Colonic mucosa (tissue), 4 donors: ENCODE measurements at regions not wholly inside any gene's neighbourhood (a gene's known extent, or its start where the extent isn't known, plus 50 kb on each side); places are given as distances from the start of the nearest gene placed in this dataset.

Experiments
- DNase-seq: peaks from one replicate; pipeline ENCODE4 v3.0.0-alpha.2; 2020
- H3K27ac ChIP-seq: fragments of 200-600 bp; one replicate; pipeline ENCODE4 v1.8.0; 2021
- H3K27me3 ChIP-seq: fragments of 200-600 bp; one replicate; pipeline ENCODE4 v1.8.0; 2021
- H3K36me3 ChIP-seq: fragments of 200-600 bp; one replicate; pipeline ENCODE4 v1.8.0; 2021
- H3K4me1 ChIP-seq: fragments of 200-600 bp; one replicate; pipeline ENCODE4 v1.8.0; 2021; ENCODE audit warnings: mild to moderate bottlenecking
- H3K4me3 ChIP-seq: fragments of 200-600 bp; one replicate; pipeline ENCODE4 v1.8.0; 2021
- H3K9ac ChIP-seq, 2 donors: one replicate each; pipeline ENCODE4 v1.7.0; 2013; ENCODE audit warnings: control low read depth in 2 of 2, low read depth in 2 of 2, low read length in 2 of 2
- H3K9me3 ChIP-seq: fragments of 200-600 bp; one replicate; pipeline ENCODE4 v1.8.0; 2021
- intact Hi-C: fragments of 100-400 bp; cut with DNase I; formaldehyde crosslinking; loops from one replicate; pipeline ENCODE4 v1.14.1; 2022
- TF ChIP-seq, protein P1 (sequence below): fragments of 200-600 bp; IDR thresholded peaks from one replicate; pipeline ENCODE4 v1.8.0; 2022; ENCODE audit warnings: antibody characterized with exemption, mild to moderate bottlenecking
- donor health status: healthy.
- donor health status: DM: no; HTN: no; CAD: no.
- donor health status: DM: no; HTN: no; CAD: no.

DNA sequence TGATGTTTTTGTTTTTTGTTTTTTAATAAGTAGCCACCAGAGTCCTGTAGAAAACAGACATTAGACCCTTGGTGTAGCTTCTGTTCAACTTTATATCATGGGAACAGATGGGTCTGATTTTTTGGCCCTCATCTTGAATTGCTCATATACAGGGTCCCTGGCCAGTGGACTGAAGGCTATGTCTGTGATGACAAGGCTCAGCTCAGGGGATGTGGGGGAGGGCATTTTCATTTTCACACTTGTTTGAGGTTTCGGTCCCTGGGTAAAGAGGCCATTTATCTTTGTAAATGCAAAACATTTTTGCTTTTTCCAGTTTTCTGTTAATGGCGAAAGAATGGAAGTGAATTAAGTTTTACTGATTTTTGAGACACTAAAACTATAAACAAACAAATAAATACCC is 257.6 kb upstream of the PHYHIPL start:
- TF ChIP-seq, protein P1, sequence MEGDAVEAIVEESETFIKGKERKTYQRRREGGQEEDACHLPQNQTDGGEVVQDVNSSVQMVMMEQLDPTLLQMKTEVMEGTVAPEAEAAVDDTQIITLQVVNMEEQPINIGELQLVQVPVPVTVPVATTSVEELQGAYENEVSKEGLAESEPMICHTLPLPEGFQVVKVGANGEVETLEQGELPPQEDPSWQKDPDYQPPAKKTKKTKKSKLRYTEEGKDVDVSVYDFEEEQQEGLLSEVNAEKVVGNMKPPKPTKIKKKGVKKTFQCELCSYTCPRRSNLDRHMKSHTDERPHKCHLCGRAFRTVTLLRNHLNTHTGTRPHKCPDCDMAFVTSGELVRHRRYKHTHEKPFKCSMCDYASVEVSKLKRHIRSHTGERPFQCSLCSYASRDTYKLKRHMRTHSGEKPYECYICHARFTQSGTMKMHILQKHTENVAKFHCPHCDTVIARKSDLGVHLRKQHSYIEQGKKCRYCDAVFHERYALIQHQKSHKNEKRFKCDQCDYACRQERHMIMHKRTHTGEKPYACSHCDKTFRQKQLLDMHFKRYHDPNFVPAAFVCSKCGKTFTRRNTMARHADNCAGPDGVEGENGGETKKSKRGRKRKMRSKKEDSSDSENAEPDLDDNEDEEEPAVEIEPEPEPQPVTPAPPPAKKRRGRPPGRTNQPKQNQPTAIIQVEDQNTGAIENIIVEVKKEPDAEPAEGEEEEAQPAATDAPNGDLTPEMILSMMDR: no peak
- no peak overlapping the region for H3K27ac ChIP-seq
- intact Hi-C loops: no loop called here

DNA sequence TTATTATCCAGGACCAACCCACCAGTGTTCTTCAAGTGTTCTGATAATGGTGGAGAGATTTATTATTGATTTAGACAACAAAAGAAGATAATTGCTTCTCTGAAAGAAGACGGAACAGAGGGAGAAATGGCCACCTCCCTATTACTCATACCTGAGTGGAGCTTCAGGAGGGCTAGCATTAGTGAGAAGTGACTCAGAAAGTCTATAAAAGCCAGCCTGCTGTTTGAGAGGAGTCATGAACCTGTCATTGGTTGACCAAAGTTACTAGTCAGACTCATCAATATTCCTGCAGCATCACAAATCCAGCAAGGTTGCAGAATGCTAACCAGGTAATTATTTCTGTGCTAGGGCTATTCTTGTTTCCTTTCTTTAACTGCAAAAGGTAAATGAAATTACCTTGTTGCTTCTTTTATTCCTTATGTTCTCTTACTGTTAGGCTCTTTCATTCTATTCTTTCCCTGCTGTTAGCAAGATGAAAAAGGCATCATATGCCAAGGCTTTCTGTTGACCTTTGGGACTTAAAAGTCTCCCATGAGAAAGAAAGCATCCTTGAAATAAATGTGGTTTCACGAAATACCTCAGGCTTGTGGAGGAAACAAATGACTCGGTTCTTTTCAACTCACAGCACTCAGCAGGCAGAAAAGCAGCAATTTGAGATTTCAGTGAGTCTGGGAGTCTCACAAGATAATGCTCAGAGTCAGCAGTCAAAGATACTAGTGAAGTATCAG is 256.4 kb upstream of the PHYHIPL start:
- H3K4me3 ChIP-seq: no peak overlapping the region

More for the DNA sequence above, 257.6 kb upstream of the PHYHIPL start:
- no peak overlapping the region for H3K4me3 ChIP-seq
- no peak overlapping the region for H3K9ac ChIP-seq
- no peaks in the 10 kb centered on the region for H3K4me1 ChIP-seq
- H3K36me3 ChIP-seq: no peaks in the 10 kb centered on the region
- no peak for DNase-seq
- H3K27me3 ChIP-seq: no peaks in the 10 kb centered on the region
- H3K9me3 ChIP-seq: no peaks in the 10 kb centered on the region

DNA sequence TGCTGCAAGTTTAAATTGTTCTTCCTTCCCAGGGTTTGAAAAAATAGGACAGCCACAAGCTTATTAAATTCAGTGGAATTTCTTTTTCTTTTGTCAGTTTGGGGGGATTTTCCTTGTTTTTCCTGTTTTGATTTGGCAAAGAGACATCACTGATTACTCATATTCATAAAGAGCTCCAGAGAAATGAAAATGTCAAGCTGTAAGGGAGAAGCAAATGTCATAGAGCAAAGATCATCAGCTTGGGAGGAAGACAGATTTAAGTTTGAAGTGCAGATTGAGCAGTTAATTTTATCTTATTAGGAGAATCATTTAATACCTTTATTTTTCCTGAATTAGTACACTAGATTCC is 255.8 kb upstream of the PHYHIPL start:
- no peaks in the 10 kb centered on the region for H3K27me3 ChIP-seq
- H3K4me1 ChIP-seq: no peaks in the 10 kb centered on the region
- H3K4me3 ChIP-seq: no peak overlapping the region
- H3K36me3 ChIP-seq: no peaks in the 10 kb centered on the region
- TF ChIP-seq, protein P1: no peak
- H3K27ac ChIP-seq: no peak overlapping the region
- DNase-seq: no peak
- intact Hi-C loops: no loop called here
- no peak overlapping the region for H3K9ac ChIP-seq
- H3K9me3 ChIP-seq: no peaks in the 10 kb centered on the region

More for the DNA sequence above, 256.4 kb upstream of the PHYHIPL start:
- DNase-seq: no peak
- no peaks in the 10 kb centered on the region for H3K27me3 ChIP-seq
- TF ChIP-seq, protein P1: no peak
- no peaks in the 10 kb centered on the region for H3K9me3 ChIP-seq
- no peak overlapping the region for H3K9ac ChIP-seq
- intact Hi-C loops: no loop called here
- no peak overlapping the region for H3K27ac ChIP-seq
- no peaks in the 10 kb centered on the region for H3K4me1 ChIP-seq
- no peaks in the 10 kb centered on the region for H3K36me3 ChIP-seq

DNA sequence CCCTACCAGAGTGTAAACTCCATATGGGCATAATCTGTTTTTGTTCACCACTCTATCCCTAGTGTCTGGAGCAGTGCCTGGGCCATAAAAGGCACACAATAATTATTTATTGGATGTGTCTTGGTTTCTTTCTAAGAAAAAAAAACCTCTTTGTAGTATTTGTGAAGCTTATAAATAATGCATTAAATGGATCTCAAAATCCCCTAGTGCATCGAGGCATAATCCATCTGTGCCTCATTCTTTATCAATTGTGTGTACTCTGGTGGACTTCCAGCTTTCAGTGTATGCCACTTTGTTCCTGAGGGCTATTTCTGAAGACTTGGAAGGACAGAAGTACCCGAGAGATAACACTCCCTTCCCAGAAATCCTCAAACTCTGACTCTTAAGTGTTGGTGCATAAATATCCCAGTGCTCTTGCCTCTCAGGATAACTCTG is 255.0 kb upstream of the PHYHIPL start:
- no peaks in the 10 kb centered on the region for H3K27me3 ChIP-seq
- H3K4me3 ChIP-seq: no peak overlapping the region
- intact Hi-C loops: no loop called here
- no peak for DNase-seq
- H3K27ac ChIP-seq: no peak overlapping the region
- H3K4me1 ChIP-seq: no peaks in the 10 kb centered on the region
- TF ChIP-seq, protein P1: no peak
- H3K36me3 ChIP-seq: no peaks in the 10 kb centered on the region
- H3K9me3 ChIP-seq: no peaks in the 10 kb centered on the region
- H3K9ac ChIP-seq: no peak overlapping the region

DNA sequence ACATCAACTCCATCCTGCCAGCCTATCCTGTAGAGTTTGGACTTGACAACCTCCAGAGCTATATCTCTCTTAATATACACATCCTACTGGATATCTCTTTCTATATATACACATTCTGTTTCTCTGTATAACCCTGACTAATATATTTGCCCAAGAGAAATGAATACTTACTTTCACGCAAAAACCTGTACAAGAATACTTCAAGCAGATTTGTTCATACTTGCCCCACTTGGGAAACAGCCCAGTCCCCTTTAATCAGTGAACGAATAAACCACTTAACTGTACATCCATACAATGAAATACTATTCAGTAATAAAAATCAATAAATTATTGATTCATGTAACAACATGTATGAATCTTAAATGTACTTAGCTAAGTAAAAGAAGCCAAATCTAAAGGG is 251.1 kb upstream of the PHYHIPL start:
- Histone ChIP-seq H3K4me1 (no peaks in the 10 kb centered on the region), H3K9ac (no peak overlapping the region), H3K36me3 (no peaks in the 10 kb centered on the region), H3K4me3 (no peak overlapping the region), H3K9me3 (no peaks in the 10 kb centered on the region), H3K27me3 (no peaks in the 10 kb centered on the region), H3K27ac (no peak overlapping the region)
- TF ChIP-seq, protein P1: no peak
- DNase-seq: no peak
- intact Hi-C loops: no loop called here
